ENCODE measurements at regions not wholly inside any gene's neighbourhood (a gene's known extent, or its start where the extent isn't known, plus 50 kb on each side); places are given as distances from the start of the nearest gene placed in this dataset.

- intact Hi-C loops (cut with DNase I), result no loop called here
- TF ChIP-seq CTCF (IDR thresholded peaks at IDR 0.05) (no peak), POLR2A (IDR thresholded peaks at IDR 0.05) (no peak)
- no peak for DNase-seq
- Histone ChIP-seq H3K4me3 (no peak overlapping the region), H3K9me3 (no peaks in the 10 kb centered on the region), H3K27ac (no peak overlapping the region), H3K4me1 (no peaks in the 10 kb centered on the region), H3K27me3 (no peaks in the 10 kb centered on the region), H3K36me3 (no peaks in the 10 kb centered on the region)
- 92 to 95% methylated on average over 2 of the region's 2 CpGs for WGBS, 2 donors
Measured at GRCh38 chr15:94535298-94536048, 304.1 kb downstream of the MCTP2 start.

GRCh38 chr15:94536549-94536948 lies 305.2 kb downstream of the MCTP2 start:
- Histone ChIP-seq H3K27ac (no peak overlapping the region), H3K9me3 (no peaks in the 10 kb centered on the region), H3K36me3 (no peaks in the 10 kb centered on the region), H3K4me1 (no peaks in the 10 kb centered on the region), H3K27me3 (no peaks in the 10 kb centered on the region), H3K4me3 (no peak overlapping the region)
- intact Hi-C loops (cut with DNase I), result no loop called here
- WGBS, 2 donors, result 60 to 65% methylated on average over 3 of the region's 3 CpGs
- TF ChIP-seq POLR2A (IDR thresholded peaks at IDR 0.05) (no peak), CTCF (IDR thresholded peaks at IDR 0.05) (no peak)
- no peak for DNase-seq

DNA sequence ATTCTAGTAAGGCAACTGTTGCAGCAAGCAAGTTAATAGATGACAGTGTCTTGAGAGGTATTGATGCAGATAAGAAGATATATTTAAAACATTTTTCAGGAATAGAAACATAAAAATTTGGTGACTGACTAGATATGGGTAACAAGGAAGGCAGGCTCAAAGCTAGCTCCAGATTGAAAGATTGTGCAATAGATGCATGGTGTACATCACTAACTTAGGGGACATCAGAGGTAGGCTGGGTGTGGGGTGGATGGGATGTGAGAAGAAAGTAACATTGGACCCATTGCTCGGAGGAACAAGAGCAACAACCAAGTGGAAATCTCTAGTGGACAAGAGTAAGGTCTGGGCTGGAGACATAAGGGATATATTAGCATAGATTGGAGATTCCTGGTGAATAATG lies 306.9 kb downstream of the MCTP2 start:
- 0 to 29% methylated on average over 1 of the region's 1 CpG for WGBS, 2 donors
- Histone ChIP-seq H3K4me1 (no peaks in the 10 kb centered on the region), H3K27ac (no peak overlapping the region), H3K4me3 (no peak overlapping the region), H3K27me3 (no peaks in the 10 kb centered on the region), H3K9me3 (no peaks in the 10 kb centered on the region), H3K36me3 (no peaks in the 10 kb centered on the region)
- DNase-seq, result no peak
- no peak for TF ChIP-seq CTCF (IDR thresholded peaks at IDR 0.05)
- TF ChIP-seq POLR2A (IDR thresholded peaks at IDR 0.05), result no peak
- intact Hi-C loops (cut with DNase I), result no loop called here

DNA sequence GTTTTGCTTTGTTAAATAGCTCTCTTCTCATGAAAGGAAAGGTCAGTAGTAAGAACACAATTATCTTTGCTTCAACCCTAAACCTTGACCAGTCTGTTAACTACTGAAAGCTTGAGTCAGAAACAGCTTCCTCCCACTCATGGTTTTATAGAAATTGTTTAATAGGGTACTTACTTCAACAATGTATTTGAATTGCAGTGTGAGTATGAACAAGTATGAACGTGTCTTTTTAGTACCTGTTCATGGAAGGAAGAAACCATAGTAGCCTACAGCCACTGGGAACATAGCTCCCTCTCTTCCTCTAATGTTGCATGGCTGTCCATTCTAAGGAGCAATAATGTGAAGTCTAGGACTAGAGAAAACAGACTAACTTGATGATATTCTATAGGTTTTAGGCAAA lies 311.0 kb downstream of the MCTP2 start:
- H3K9me3 ChIP-seq, result no peaks in the 10 kb centered on the region
- no peak overlapping the region for H3K4me3 ChIP-seq
- no peaks in the 10 kb centered on the region for H3K27me3 ChIP-seq
- WGBS, 2 donors, result 36% methylated on average over 1 of the region's 1 CpG
- no peaks in the 10 kb centered on the region for H3K4me1 ChIP-seq
- no peak for DNase-seq
- no peaks in the 10 kb centered on the region for H3K36me3 ChIP-seq
- intact Hi-C loops (cut with DNase I), result no loop called here
- TF ChIP-seq POLR2A (IDR thresholded peaks at IDR 0.05) (no peak), CTCF (IDR thresholded peaks at IDR 0.05) (no peak)
- H3K27ac ChIP-seq, result no peak overlapping the region

DNA sequence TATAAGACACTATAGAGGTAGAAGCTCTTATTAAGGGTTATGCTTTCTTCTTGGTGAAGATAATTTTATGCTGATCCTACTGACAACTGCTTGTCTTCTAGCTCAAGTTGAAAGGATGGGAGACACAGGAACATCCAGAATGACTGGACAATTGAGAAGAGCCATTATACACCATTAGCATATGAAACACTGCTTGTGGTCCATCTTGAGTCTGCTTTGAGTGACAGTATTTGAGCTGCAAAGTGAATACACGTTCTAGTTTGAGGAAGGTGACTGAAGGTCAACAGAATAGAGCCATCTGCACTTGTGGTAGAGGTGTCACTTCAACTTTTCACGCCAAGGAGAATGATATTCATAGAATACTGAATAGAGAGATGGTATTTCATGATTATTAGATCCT lies 315.4 kb downstream of the MCTP2 start:
- no peaks in the 10 kb centered on the region for H3K27me3 ChIP-seq
- 41 to 53% methylated on average over 2 of the region's 2 CpGs for WGBS, 2 donors
- TF ChIP-seq POLR2A (IDR thresholded peaks at IDR 0.05), result no peak
- H3K36me3 ChIP-seq, result no peaks in the 10 kb centered on the region
- no peak overlapping the region for H3K4me3 ChIP-seq
- H3K27ac ChIP-seq, result no peak overlapping the region
- no peak for DNase-seq
- intact Hi-C loops (cut with DNase I), result no loop called here
- no peaks in the 10 kb centered on the region for H3K4me1 ChIP-seq
- H3K9me3 ChIP-seq, result no peaks in the 10 kb centered on the region

DNA sequence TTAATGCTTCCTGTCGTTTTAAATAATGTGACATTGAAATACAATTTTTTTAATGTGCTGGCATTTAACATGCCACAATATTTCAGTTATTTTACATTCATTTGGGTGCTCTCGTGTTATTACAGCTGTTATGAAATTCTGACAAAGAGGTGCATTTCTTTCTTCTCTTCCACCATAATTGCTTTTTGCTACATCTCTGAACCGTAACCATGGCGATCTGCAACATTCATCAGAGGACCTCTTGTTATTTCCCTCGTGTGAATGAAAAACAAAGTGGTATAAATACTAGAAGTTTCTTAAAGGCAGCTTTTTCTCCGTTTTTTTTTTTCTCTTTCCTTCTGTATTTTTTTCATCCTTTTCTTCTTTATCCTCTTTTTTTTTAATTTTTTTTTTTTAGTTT lies 316.4 kb downstream of the MCTP2 start:
- WGBS, 2 donors, result 68% methylated on average over 6 of the region's 6 CpGs
- TF ChIP-seq POLR2A (IDR thresholded peaks at IDR 0.05) (no peak), CTCF (IDR thresholded peaks at IDR 0.05) (no peak)
- DNase-seq, result no peak
- H3K9me3 ChIP-seq, result no peaks in the 10 kb centered on the region
- no peaks in the 10 kb centered on the region for H3K27me3 ChIP-seq
- no peak overlapping the region for H3K4me3 ChIP-seq
- intact Hi-C loops (cut with DNase I), result no loop called here
- no peaks in the 10 kb centered on the region for H3K4me1 ChIP-seq
- no peak overlapping the region for H3K27ac ChIP-seq
- H3K36me3 ChIP-seq, result no peaks in the 10 kb centered on the region
